DND-41 (cell line): ENCODE measurements at regions not wholly inside any gene's neighbourhood (a gene's known extent, or its start where the extent isn't known, plus 50 kb on each side); places are given as distances from the start of the nearest gene placed in this dataset.
"Not testable (repeated sequence)": the region's sequence is repeated elsewhere in the genome, so short reads cannot be mapped to it uniquely, and the experiment has no call there.

Source experiments
- ATAC-seq: fragments of 200-7000 bp; cut with Tn5 transposase; 3 replicates; pipeline ENCODE4 v1.9.1; 2021; ENCODE audit warnings: low read depth; ENCODE audit not compliant: insufficient read depth
- DNase-seq: peaks from one replicate; pipeline ENCODE4 v3.0.0-alpha.2; 2020
- H2AFZ ChIP-seq: 2 replicates; pipeline ENCODE4 v1.6.0; 2012; ENCODE audit warnings: low read depth, low read length
- H3K27ac ChIP-seq: 2 replicates; pipeline ENCODE4 v1.5.1; 2012; ENCODE audit warnings: low read length, inconsistent platforms
- H3K27me3 ChIP-seq: fragments of 200-600 bp; sonication (generic); 2 replicates; pipeline ENCODE4 v1.6.0; 2012; ENCODE audit warnings: low read length, mild to moderate bottlenecking, inconsistent platforms; ENCODE audit not compliant: insufficient read depth, poor library complexity
- H3K36me3 ChIP-seq: 2 replicates; pipeline ENCODE4 v1.5.1; 2012; ENCODE audit warnings: low read length, inconsistent platforms; ENCODE audit not compliant: insufficient read depth
- H3K4me1 ChIP-seq: 2 replicates; pipeline ENCODE4 v1.5.1; 2012; ENCODE audit warnings: mild to moderate bottlenecking, low read length; ENCODE audit not compliant: insufficient read depth
- H3K4me2 ChIP-seq: 2 replicates; pipeline ENCODE4 v1.6.0; 2012; ENCODE audit warnings: mild to moderate bottlenecking, moderate library complexity, low read length, inconsistent platforms; ENCODE audit not compliant: insufficient read depth
- H3K4me3 ChIP-seq, 2 experiments: fragments of 200-600 bp in 1 of 2; shearing (Covaris generic) in 1 of 2; 2 replicates each; pipeline ENCODE4 v1.5.1; 2012 to 2016; ENCODE audit warnings: inconsistent platforms in 2 of 2, low read length in 2 of 2, mild to moderate bottlenecking in 2 of 2, low read depth in 1 of 2, moderate library complexity in 1 of 2
- H3K79me2 ChIP-seq: 2 replicates; pipeline ENCODE4 v1.6.0; 2012; ENCODE audit warnings: low read length, inconsistent platforms; ENCODE audit not compliant: insufficient read depth
- H3K9ac ChIP-seq: 2 replicates; pipeline ENCODE4 v1.6.0; 2012; ENCODE audit warnings: low read depth, mild to moderate bottlenecking, inconsistent platforms, low read length, moderate library complexity
- H3K9me3 ChIP-seq: 2 replicates; pipeline ENCODE4 v1.5.1; 2012; ENCODE audit warnings: low read length, moderate library complexity, mild to moderate bottlenecking, inconsistent platforms; ENCODE audit not compliant: insufficient read depth, severe bottlenecking
- H4K20me1 ChIP-seq: 2 replicates; pipeline ENCODE4 v1.6.0; 2012; ENCODE audit warnings: low read length; ENCODE audit not compliant: insufficient read depth
- CTCF ChIP-seq: IDR thresholded peaks from 2 replicates; pipeline ENCODE4 v1.5.1; 2012; ENCODE audit warnings: borderline replicate concordance, low read length, moderate library complexity, mild to moderate bottlenecking; ENCODE audit not compliant: poor library complexity, severe bottlenecking; ENCODE audit errors: extremely low read depth
- EZH2 ChIP-seq: IDR thresholded peaks from 3 replicates; pipeline ENCODE4 v1.6.1; 2012; ENCODE audit warnings: borderline replicate concordance, low read depth, mild to moderate bottlenecking, moderate library complexity, low read length, inconsistent platforms; ENCODE audit not compliant: severe bottlenecking

GRCh38 chr16:51231702-51232101 lies 80.6 kb upstream of the SALL1 start:
- DNase-seq (no peak), ATAC-seq (no peak)
- no peaks in the 10 kb centered on the region for H3K9me3 ChIP-seq
- no peak overlapping the region for H2AFZ ChIP-seq
- no peak overlapping the region for H3K27ac ChIP-seq
- H3K27me3 ChIP-seq: peaks cover 3% of the 10 kb centered on the region
- H3K4me1 ChIP-seq: no peaks in the 10 kb centered on the region
- no peak overlapping the region for H3K4me3 ChIP-seq
- no peaks in the 10 kb centered on the region for H4K20me1 ChIP-seq
- H3K9ac ChIP-seq: no peak overlapping the region
- H3K4me2 ChIP-seq: no peak overlapping the region
- no peaks in the 10 kb centered on the region for H3K36me3 ChIP-seq
- TF ChIP-seq CTCF (no peak), EZH2 (no peak)
- no peaks in the 10 kb centered on the region for H3K79me2 ChIP-seq

- H2AFZ ChIP-seq, H4K20me1 ChIP-seq, H3K4me2 ChIP-seq, H3K27me3 ChIP-seq, H3K9me3 ChIP-seq, H3K4me1 ChIP-seq, H3K27ac ChIP-seq, H3K79me2 ChIP-seq, H3K4me3 ChIP-seq, H3K36me3 ChIP-seq, H3K9ac ChIP-seq, ATAC-seq, DNase-seq: not testable (repeated sequence)
Measured at GRCh38 chr16:51230035-51230434, 79.0 kb upstream of the SALL1 start.

GRCh38 chr16:51228097-51228659 lies 77.1 kb upstream of the SALL1 start:
- no peak for ATAC-seq

GRCh38 chr16:51225878-51226277 lies 74.8 kb upstream of the SALL1 start:
- no peak overlapping the region for H3K4me2 ChIP-seq
- H3K27ac ChIP-seq: no peak overlapping the region
- no peaks in the 10 kb centered on the region for H3K9me3 ChIP-seq
- peaks cover 3% of the 10 kb centered on the region for H3K27me3 ChIP-seq
- no peaks in the 10 kb centered on the region for H3K4me1 ChIP-seq
- no peak for DNase-seq
- no peak overlapping the region for H3K9ac ChIP-seq
- H4K20me1 ChIP-seq: no peaks in the 10 kb centered on the region
- no peak for TF ChIP-seq EZH2
- TF ChIP-seq CTCF: no peak
- no peaks in the 10 kb centered on the region for H3K36me3 ChIP-seq
- H3K79me2 ChIP-seq: no peaks in the 10 kb centered on the region
- no peak overlapping the region for H2AFZ ChIP-seq
- ATAC-seq: no peak
- H3K4me3 ChIP-seq: no peak overlapping the region

More at GRCh38 chr16:51228097-51228659, 77.1 kb upstream of the SALL1 start:
- Histone ChIP-seq H3K36me3 (no peaks in the 10 kb centered on the region), H2AFZ (no peak overlapping the region), H3K27ac (no peak overlapping the region), H3K9ac (no peak overlapping the region), H3K4me3 (no peak overlapping the region), H3K79me2 (no peaks in the 10 kb centered on the region), H4K20me1 (no peaks in the 10 kb centered on the region), H3K9me3 (no peaks in the 10 kb centered on the region), H3K4me2 (no peak overlapping the region), H3K27me3 (peaks cover 3% of the 10 kb centered on the region), H3K4me1 (no peaks in the 10 kb centered on the region)
- no peak for TF ChIP-seq EZH2
- TF ChIP-seq CTCF: no peak
- no peak for DNase-seq
